Skeletal muscle tissue (tissue), 3 donors: ENCODE measurements at regions not wholly inside any gene's neighbourhood (a gene's known extent, or its start where the extent isn't known, plus 50 kb on each side); places are given as distances from the start of the nearest gene placed in this dataset.

Experiments
- H3K27ac ChIP-seq: one replicate; pipeline ENCODE4 v1.7.0; 2013; ENCODE audit warnings: mild to moderate bottlenecking, low read depth, low read length, inconsistent platforms
- H3K27me3 ChIP-seq, 3 donors: one replicate each; pipeline ENCODE4 v1.7.0; 2013; ENCODE audit warnings: low read length in 3 of 3; ENCODE audit not compliant: control insufficient read depth in 3 of 3, insufficient read depth in 3 of 3
- H3K36me3 ChIP-seq, 3 donors: one replicate each; pipeline ENCODE4 v1.7.0; 2013; ENCODE audit warnings: low read length in 3 of 3; ENCODE audit not compliant: control insufficient read depth in 3 of 3, insufficient read depth in 3 of 3
- H3K4me1 ChIP-seq, 3 donors: one replicate each; pipeline ENCODE4 v1.7.0; 2013; ENCODE audit warnings: low read length in 3 of 3, mild to moderate bottlenecking in 3 of 3; ENCODE audit not compliant: control insufficient read depth in 3 of 3, insufficient read depth in 3 of 3
- H3K4me3 ChIP-seq, 3 donors: one replicate each; pipeline ENCODE4 v1.7.0; 2013; ENCODE audit warnings: low read length in 3 of 3
- H3K9ac ChIP-seq, 3 donors: one replicate each; pipeline ENCODE4 v1.7.0; 2013; ENCODE audit warnings: low read length in 3 of 3, mild to moderate bottlenecking in 3 of 3, moderate library complexity in 2 of 3, low read depth in 1 of 3
- H3K9me3 ChIP-seq, 3 donors: one replicate each; pipeline ENCODE4 v1.7.0; 2013; ENCODE audit warnings: low read length in 3 of 3; ENCODE audit not compliant: control insufficient read depth in 3 of 3
- donor health status: Osteomylitis.

DNA sequence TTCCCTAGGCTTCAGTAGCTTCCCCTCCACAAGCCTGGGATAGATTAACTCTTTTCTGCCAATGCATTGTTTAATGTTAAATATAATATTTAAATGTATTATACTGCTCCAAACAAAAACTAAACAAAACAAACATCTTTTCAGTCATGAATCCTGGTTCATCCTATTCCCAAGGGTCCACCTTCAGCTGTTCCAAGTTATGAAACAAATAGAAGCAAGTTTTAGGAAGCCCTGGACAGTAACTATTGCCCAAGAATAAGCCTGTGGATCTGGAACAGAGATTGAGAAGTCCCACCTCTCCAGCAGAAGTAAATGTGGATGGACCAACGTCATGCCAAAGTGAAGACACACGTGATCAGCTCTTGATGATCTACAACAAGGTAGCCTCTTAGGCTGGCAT is 408.1 kb downstream of the SETD4 start:
- Histone ChIP-seq H3K9ac (no peak overlapping the region), H3K4me3 (no peak overlapping the region), H3K27ac (no peak overlapping the region), H3K36me3 (no peaks in the 10 kb centered on the region), H3K4me1 (no peaks in the 10 kb centered on the region), H3K9me3 (no peaks in the 10 kb centered on the region), H3K27me3 (no peaks in the 10 kb centered on the region)

DNA sequence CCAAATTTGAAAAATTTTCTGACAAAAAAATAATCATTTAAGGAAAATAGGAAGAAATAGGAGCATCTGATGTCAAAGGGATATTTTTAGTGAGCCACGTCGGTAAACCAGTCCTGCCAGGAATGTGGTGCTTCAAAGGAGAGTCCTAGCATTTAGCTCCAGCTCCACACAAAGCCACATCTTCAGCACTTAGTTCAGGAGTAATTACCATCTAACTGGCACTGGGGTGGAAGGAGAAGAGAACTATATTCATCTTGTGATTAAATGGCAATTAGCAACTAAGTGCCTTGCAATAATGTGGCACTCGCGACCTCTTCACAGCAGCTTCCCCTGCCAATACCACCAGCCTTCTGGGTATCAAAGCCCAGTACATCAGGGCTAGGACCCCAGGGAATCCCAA is 409.1 kb downstream of the SETD4 start:
- no peak overlapping the region for H3K9ac ChIP-seq
- no peaks in the 10 kb centered on the region for H3K4me1 ChIP-seq
- H3K27ac ChIP-seq: no peak overlapping the region
- H3K27me3 ChIP-seq: no peaks in the 10 kb centered on the region
- H3K4me3 ChIP-seq: no peak overlapping the region
- H3K36me3 ChIP-seq: no peaks in the 10 kb centered on the region
- H3K9me3 ChIP-seq: no peaks in the 10 kb centered on the region

DNA sequence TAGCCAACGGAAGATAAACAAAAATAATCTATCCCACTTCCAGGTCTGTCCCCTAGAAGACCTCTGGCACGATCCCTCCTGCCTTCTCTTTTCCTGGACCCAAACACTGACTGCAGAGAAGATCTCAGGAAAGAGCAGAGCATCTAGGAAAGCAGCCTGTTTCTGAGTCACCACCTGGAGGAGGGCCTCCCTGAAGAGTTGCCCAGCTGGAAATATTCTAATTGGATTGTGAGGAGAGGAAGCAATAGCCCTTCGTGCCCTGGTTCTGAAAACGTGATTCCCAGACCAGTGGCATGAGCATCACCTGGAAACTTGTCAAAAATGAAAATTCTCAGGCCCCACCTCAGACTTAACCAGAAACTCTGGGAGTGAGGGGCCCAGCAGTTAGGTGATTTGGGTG is 411.1 kb downstream of the SETD4 start:
- Histone ChIP-seq H3K4me3 (no peak overlapping the region), H3K27ac (no peak overlapping the region), H3K27me3 (no peaks in the 10 kb centered on the region), H3K9ac (no peak overlapping the region), H3K36me3 (no peaks in the 10 kb centered on the region), H3K4me1 (no peaks in the 10 kb centered on the region), H3K9me3 (no peaks in the 10 kb centered on the region)

DNA sequence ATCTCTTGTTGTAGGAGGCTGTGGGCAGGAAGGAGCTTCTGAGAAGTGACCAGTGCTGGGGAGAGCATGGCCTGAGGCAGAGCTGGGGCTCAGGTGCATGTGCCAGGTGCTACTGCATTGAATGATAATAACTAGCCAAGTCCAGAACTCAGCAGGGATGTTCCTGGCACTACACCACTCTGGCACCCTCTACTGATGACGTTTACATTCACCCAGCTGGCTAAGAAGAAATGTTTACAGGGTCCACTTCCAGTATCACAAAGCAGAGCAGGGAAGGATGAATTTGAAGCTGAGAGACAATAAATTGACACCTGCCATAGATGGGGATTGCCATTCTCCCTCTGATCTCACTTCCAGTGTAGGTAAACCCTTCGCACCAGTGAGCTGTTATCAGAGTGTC is 411.8 kb downstream of the SETD4 start:
- Histone ChIP-seq H3K4me3 (no peak overlapping the region), H3K36me3 (no peaks in the 10 kb centered on the region), H3K27me3 (no peaks in the 10 kb centered on the region), H3K9me3 (no peaks in the 10 kb centered on the region), H3K4me1 (no peaks in the 10 kb centered on the region), H3K27ac (no peak overlapping the region), H3K9ac (no peak overlapping the region)

DNA sequence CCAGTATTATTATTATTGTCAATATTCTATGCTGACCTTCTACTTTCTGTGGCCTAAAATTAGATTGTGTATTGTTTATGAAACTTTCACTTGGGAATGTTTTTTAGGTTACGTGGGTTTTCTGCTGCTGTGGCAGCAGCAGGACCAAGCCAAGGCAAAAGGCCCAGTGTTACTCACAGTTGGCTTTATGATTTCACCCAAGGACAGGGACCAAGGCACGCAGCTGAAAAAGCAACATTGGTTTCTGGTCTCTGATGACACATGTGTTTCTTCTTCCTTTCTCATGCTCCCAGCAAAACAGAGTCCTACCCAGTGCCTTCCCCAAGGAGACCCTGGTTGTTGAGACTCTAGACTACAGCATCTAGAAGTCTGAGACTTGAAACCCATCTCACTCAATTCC is 413.7 kb downstream of the SETD4 start:
- no peaks in the 10 kb centered on the region for H3K4me1 ChIP-seq
- H3K27me3 ChIP-seq: no peaks in the 10 kb centered on the region
- no peak overlapping the region for H3K27ac ChIP-seq
- no peaks in the 10 kb centered on the region for H3K36me3 ChIP-seq
- no peak overlapping the region for H3K4me3 ChIP-seq
- H3K9ac ChIP-seq: no peak overlapping the region
- H3K9me3 ChIP-seq: no peaks in the 10 kb centered on the region

DNA sequence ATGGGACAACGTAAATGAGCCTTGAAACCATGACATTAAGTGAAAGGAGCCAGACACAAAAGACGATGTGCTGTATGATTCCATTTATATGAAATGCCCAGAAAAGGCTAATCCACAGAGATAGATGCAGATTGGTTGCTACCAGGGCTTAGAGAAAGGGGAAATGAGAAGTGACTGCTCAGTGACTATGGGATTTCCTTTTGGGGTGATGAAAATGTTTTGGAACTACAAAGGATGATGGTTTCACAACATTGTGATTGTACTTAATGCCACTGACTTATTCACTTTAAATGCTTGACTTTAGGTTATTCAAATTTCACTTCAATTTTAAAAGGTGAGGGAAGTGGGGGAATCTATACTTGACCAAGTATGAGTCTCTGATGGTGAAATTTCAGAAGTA is 414.3 kb downstream of the SETD4 start:
- H3K27me3 ChIP-seq: no peaks in the 10 kb centered on the region
- H3K36me3 ChIP-seq: no peaks in the 10 kb centered on the region
- H3K4me1 ChIP-seq: no peaks in the 10 kb centered on the region
- H3K9ac ChIP-seq: no peak overlapping the region
- H3K9me3 ChIP-seq: no peaks in the 10 kb centered on the region
- H3K4me3 ChIP-seq: no peak overlapping the region
- no peak overlapping the region for H3K27ac ChIP-seq

DNA sequence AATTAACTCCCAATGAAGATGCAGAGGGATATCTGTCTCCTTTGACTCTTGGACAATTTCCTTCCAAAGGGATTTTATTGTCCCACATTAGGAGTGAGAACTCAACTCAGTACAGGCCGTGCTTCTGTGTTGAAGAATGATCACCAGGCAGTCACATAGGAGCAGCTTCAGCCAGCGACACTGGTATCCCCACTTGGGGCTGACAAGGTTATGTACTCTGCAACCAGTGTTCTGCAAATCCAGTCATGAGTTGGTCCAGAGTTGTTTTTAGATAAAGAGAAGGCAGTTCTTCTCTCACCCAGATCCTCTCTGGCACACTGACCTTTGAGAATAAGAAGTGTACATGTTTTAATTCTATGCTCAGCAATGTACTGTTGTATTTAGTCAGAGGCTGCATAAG is 415.8 kb downstream of the SETD4 start:
- H3K4me1 ChIP-seq: no peaks in the 10 kb centered on the region
- no peaks in the 10 kb centered on the region for H3K27me3 ChIP-seq
- no peaks in the 10 kb centered on the region for H3K9me3 ChIP-seq
- H3K36me3 ChIP-seq: no peaks in the 10 kb centered on the region
- H3K27ac ChIP-seq: no peak overlapping the region
- H3K9ac ChIP-seq: no peak overlapping the region
- H3K4me3 ChIP-seq: no peak overlapping the region

DNA sequence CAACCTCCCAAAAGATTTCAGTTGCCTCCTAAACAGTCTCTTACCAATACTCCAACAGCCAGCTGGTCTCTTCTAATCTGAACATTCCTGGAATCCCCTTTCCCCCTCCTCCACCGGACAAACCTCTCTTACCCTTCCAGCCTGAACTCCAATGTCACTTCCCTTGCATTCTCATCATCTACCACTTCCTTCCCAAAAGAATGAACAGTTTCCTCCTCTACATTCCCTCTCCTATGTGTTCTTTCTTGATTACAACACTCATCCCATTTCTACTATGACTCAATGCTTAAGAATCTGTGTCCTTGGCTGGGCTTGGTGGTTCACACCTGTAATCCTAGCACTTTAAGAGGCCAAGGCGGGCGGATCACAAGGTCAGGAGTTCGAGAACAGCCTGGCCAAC is 417.1 kb downstream of the SETD4 start:
- H3K4me1 ChIP-seq: no peaks in the 10 kb centered on the region
- no peaks in the 10 kb centered on the region for H3K27me3 ChIP-seq
- no peaks in the 10 kb centered on the region for H3K36me3 ChIP-seq
- no peak overlapping the region for H3K4me3 ChIP-seq
- no peak overlapping the region for H3K27ac ChIP-seq
- no peaks in the 10 kb centered on the region for H3K9me3 ChIP-seq
- no peak overlapping the region for H3K9ac ChIP-seq

DNA sequence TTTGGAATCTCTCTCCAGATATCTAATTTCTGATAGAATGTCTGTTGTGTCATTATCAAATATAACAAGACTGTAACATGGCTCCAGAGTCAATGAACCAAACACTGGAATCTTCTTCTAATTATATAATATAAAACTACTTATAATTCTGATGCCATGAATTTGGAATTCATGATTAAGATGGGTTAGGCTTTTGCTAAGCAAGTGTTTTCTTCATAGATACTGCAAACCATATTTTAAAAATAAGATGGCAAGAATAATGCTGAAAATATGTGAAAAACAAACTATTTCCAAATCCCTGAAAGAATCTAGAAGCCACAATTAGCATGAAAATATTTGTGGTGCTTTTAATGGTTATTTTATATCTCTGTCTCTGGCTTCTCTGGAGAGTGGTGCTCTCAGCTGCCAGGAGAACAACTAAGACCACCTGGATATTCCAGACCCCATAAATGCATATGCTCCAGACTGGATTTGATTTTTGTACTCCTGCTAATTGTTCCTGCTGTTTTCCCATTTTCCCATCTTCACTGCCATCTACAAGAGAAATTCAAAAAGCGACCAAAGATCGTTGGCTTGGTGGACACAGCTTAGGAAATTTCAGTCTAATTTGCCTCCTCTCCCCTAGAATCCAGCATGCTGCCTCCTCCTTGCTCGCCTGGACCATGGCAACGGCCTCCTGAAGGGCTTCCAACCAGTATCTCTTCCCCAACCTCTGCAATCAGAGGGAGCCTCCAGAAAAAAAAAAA is 418.9 kb downstream of the SETD4 start:
- Histone ChIP-seq H3K9me3 (no peaks in the 10 kb centered on the region), H3K27me3 (no peaks in the 10 kb centered on the region), H3K27ac (no peak overlapping the region), H3K4me1 (no peaks in the 10 kb centered on the region), H3K4me3 (no peak overlapping the region), H3K9ac (no peak overlapping the region), H3K36me3 (no peaks in the 10 kb centered on the region)

DNA sequence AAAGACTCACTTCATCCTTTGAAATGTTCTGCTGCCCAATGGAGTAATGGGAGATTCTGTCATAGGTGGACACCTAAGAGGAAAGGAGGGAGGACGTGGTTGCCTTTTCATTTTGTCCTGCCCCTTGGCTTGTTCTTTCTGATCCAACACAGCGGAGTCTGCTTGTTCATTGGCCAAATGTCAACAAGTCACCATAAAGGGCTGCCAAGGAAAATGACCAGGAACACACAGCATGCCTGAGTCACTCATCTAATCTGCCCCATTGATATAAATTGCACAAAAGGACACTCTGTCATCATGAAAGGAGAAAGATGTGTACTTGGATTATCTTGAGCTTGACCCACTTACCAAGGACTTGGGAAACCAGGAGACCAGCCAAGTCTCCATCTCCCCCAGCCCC is 422.9 kb downstream of the SETD4 start:
- Histone ChIP-seq H3K27me3 (no peaks in the 10 kb centered on the region), H3K4me3 (no peak overlapping the region)

More for the DNA sequence above, 422.9 kb downstream of the SETD4 start:
- Histone ChIP-seq H3K4me1 (no peaks in the 10 kb centered on the region), H3K36me3 (no peaks in the 10 kb centered on the region), H3K9ac (no peak overlapping the region), H3K27ac (no peak overlapping the region), H3K9me3 (no peaks in the 10 kb centered on the region)
